ENCODE measurements at regions not wholly inside any gene's neighbourhood (a gene's known extent, or its start where the extent isn't known, plus 50 kb on each side); places are given as distances from the start of the nearest gene placed in this dataset.

- no peak overlapping the region for H3K4me3 ChIP-seq
Observed at GRCh38 chr2:189276277-189276676, 96.7 kb upstream of the COL5A2 start.

GRCh38 chr2:189281201-189281600 is 101.6 kb upstream of the COL5A2 start:
- intact Hi-C loops (cut with DNase I) = loop anchor here in 6 of 10 donors (10.0 kb wide), 4 partner anchors 106 to 756 kb away; partner anchors contain the start of gene COL5A2 (in 2 of the 6)
- H3K4me3 ChIP-seq = no peak overlapping the region
- ATAC-seq (no peak), DNase-seq (no peak)
- H3K4me1 ChIP-seq = peaks cover 0 to 9% (median 0%) of the 10 kb centered on the region in 12 donors
- TF ChIP-seq POLR2A (IDR thresholded peaks at IDR 0.05) (no peak), CTCF (IDR thresholded peaks at IDR 0.05) (no peak)
- H3K27ac ChIP-seq = no peak overlapping the region
- H3K9me3 ChIP-seq = peaks cover 0 to 3% (median 0%) of the 10 kb centered on the region in 12 donors
- no peaks in the 10 kb centered on the region for H3K36me3 ChIP-seq
- H3K27me3 ChIP-seq = no peaks in the 10 kb centered on the region

More at GRCh38 chr2:189276277-189276676, 96.7 kb upstream of the COL5A2 start:
- no peak for DNase-seq
- ATAC-seq = no peak
- Histone ChIP-seq H3K9me3 (peaks cover 0 to 9% (median 0%) of the 10 kb centered on the region in 12 donors), H3K27me3 (no peaks in the 10 kb centered on the region), H3K4me1 (no peaks in the 10 kb centered on the region), H3K27ac (no peak overlapping the region), H3K36me3 (no peaks in the 10 kb centered on the region)
- intact Hi-C loops (cut with DNase I) = no loop called here
- 82 to 85% (median 83%) methylated on average over 2 of the region's 2 CpGs for WGBS, 4 donors
- TF ChIP-seq POLR2A (IDR thresholded peaks at IDR 0.05) = no peak
- TF ChIP-seq CTCF (IDR thresholded peaks at IDR 0.05) = no peak

- intact Hi-C loops (cut with DNase I) = loop anchor here in 9 of 10 donors (5.0 to 10.0 kb wide), 8 partner anchors 111 to 761 kb away; partner anchors contain the start of gene COL5A2 (in 2 of the 9)
- Histone ChIP-seq H3K9me3 (peaks cover 0 to 10% (median 0%) of the 10 kb centered on the region in 12 donors), H3K27ac (peak overlapping the region in 5 of 12 donors; percentile 15 to 54 (median 42)), H3K4me1 (peaks cover 0 to 19% (median 0%) of the 10 kb centered on the region in 12 donors), H3K4me3 (no peak overlapping the region), H3K27me3 (no peaks in the 10 kb centered on the region), H3K36me3 (no peaks in the 10 kb centered on the region)
- DNase-seq = no peak
- ATAC-seq = no peak
- TF ChIP-seq CTCF (IDR thresholded peaks at IDR 0.05) (no peak), POLR2A (IDR thresholded peaks at IDR 0.05) (no peak)
- 56 to 60% (median 57%) methylated on average over 2 of the region's 2 CpGs for WGBS, 4 donors
Observed at GRCh38 chr2:189285349-189285748, 105.8 kb upstream of the COL5A2 start.

- Histone ChIP-seq H3K27me3 (no peaks in the 10 kb centered on the region), H3K9me3 (peaks cover 0 to 10% (median 0%) of the 10 kb centered on the region in 12 donors), H3K36me3 (no peaks in the 10 kb centered on the region), H3K4me1 (peaks cover 0 to 19% (median 0%) of the 10 kb centered on the region in 12 donors), H3K4me3 (no peak overlapping the region), H3K27ac (peak overlapping the region in 5 of 12 donors; percentile 15 to 54 (median 42))
- TF ChIP-seq POLR2A (IDR thresholded peaks at IDR 0.05) = no peak
- TF ChIP-seq CTCF (IDR thresholded peaks at IDR 0.05) = no peak
- intact Hi-C loops (cut with DNase I) = loop anchor here (2.0 to 10.0 kb wide), 9 partner anchors 111 to 761 kb away; partner anchors contain the start of gene COL5A2 (in 2 of the 10)
- WGBS, 4 donors = 48 to 60% (median 56%) methylated on average over 3 of the region's 3 CpGs
- ATAC-seq (peak; percentile 22 to 94 (median 78)), DNase-seq (no peak)
Observed at GRCh38 chr2:189285962-189286645, 106.5 kb upstream of the COL5A2 start.

Data from heart left ventricle (tissue), 16 donors.